GM18868 (cell line): ENCODE measurements at regions not wholly inside any gene's neighbourhood (a gene's known extent, or its start where the extent isn't known, plus 50 kb on each side); places are given as distances from the start of the nearest gene placed in this dataset.
"Not testable (repeated sequence)": the region's sequence is repeated elsewhere in the genome, so short reads cannot be mapped to it uniquely, and the experiment has no call there.

Source experiments
- ATAC-seq: cut with Tn5 transposase; IDR thresholded peaks from one replicate; pipeline ENCODE4 v1.9.1; 2021; ENCODE audit warnings: mild to moderate bottlenecking, moderate library complexity; ENCODE audit not compliant: unreplicated experiment

DNA sequence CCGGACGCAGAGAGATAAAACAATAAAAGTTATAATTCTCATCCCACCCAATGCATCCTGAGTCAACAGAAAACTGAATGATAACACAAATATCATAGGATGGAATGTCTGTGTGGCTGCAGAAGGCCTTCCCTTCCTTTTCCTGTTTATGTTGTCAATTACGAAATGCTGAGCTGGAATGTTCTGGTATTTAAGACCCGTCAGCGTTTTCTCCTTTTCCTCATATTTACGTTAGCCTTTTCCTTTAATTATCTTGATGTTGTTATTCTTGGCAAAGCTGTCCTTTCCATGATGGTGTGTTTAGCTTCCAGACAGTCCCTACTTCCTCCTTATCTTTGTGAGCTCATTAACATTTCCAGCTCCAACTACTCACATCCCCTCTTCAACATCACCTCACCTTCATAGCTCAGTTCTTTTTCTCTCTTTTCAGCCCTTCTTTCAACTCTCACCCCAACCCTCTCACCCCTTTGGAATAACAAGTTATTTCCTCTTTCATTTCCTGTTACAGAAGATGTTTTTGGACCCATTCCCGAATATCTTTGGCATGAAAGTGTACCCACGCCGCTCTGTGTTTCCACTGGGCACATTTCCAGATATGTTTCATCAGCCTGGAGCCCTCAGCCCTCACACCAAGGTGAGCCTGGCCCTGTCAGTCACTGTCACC is 221.6 kb downstream of the NR2F1-AS1 start:
- ATAC-seq = no peak

DNA sequence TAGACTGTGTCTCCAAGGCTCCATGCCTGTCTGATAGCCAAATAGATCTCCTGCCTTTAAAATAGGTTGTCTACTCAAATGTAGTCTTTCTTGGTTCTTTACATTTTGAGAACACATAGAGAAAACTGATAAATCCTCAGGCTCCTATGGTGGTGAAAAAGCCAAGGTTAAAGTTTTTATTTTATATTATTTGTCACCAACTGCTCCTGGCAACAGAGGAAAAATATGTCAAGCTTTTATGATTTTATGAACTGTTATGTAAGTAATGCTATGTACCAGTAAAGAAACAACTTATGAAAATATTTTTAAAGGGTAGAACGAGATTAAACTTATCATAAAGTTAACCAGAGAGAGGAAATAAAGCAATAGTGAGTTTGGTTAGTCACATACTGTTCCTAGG is 222.8 kb downstream of the NR2F1-AS1 start:
- ATAC-seq = no peak

DNA sequence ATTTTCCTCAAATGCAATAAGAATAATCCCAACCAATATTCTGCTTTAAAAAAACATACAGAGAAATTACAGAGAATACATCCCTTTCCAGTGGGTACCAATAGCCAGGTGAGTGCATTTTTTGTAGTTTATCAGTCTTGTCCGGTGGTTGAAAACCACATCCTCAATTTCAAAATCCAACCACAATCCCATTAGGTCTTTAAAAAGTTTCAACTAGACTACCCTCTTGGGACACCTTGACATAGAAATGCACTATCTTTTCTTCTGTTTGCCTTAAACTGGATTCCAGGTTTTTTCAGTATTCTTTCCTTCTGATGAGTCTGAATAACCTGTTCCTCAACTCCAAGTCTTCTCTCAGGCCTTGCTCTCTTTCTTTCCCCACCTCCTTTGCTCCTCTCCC is 223.3 kb downstream of the NR2F1-AS1 start:
- no peak for ATAC-seq

DNA sequence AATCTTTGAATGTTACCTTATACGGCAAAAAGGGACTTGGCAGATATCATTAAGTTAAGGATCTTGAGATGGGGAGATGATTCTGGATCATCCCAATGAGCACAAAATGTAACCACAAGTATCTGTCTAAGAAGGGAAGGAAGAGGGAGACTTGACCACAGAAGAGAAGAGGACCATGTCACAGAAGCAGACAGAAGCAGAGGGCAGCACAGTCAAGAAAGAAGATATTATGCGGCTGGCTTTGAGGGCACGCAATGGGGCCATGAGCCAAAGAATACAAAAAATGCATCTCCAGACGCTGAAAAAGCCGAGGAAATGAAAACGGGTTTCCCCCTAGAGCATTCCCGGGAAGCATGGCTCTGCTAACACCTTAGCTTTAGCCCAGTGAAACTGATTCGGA is 225.3 kb downstream of the NR2F1-AS1 start:
- ATAC-seq = no peak

DNA sequence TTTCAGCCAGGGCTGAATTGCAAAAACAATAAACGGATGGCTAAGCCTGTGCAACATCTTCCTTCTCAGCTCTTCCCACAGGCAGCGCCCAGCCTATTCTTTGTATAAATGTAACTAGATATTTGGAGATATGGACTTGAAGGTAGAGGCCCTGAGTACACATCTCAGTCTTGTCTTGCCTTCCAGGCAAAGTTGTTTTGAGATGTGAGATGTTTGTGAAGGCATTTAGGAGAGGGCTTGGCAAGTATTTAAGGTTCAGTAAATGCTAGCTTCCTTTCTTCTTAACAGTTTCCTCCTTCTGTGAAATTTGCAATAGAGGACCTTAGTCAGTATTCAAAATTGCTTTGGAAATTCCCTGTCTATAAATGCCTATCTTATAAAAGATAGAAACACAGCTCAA is 228.8 kb downstream of the NR2F1-AS1 start:
- no peak for ATAC-seq

DNA sequence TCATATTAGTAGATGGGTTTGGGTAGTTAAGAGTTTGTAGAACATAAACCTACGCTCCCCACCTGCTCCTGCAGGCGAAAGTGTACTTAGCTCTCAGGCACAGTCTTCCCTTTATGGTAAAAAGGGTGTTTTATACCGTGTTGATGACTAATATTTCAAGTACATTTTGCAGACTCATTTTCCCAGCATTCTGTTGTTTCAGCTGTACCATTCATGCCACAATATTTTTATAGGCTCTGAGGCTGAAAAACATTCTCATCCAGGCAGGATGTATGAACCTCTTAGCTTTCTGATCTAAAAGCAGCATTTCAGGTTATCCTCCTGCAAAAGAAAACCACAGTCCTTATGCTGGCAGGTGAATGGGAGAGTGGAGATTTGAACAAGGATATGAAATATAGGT is 231.4 kb downstream of the NR2F1-AS1 start:
- no peak for ATAC-seq

DNA sequence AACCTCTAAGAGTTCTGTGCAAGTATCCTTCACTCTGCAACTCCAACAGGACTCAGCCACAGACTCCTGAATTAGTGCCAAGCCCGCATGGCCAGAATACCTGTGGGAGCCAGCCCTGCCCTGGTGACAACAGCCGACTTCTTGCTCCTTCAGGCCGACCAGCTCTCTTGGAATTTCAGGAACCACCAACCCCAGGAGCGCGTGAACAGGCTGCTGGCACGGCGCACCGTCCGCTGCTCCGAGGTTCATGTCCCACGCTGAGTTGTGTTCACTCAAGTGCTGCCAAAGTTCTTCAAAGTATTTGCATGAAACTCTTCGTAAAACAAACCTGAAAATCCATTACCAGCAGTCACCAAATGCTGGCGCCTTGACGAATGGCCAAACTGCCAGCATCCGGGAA is 232.8 kb downstream of the NR2F1-AS1 start:
- ATAC-seq = no peak

DNA sequence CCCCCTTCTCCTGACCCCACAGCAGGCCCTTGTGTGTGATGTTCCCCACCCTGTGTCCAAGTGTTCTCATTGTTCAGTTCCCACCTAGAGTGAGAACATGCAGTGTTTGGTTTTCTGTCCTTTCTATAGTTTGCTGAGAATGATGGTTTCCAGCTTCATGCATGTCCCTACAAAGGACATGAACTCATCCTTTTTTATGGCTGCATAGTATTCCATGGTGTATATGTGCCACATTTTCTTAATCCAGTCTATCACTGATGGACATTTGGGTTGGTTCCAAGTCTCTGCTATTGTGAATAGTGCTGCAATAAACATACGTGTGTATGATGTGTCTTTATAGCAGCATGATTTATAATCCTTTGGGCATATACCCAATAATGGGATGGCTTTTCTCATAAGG is 234.2 kb downstream of the NR2F1-AS1 start:
- ATAC-seq = not testable (repeated sequence)

DNA sequence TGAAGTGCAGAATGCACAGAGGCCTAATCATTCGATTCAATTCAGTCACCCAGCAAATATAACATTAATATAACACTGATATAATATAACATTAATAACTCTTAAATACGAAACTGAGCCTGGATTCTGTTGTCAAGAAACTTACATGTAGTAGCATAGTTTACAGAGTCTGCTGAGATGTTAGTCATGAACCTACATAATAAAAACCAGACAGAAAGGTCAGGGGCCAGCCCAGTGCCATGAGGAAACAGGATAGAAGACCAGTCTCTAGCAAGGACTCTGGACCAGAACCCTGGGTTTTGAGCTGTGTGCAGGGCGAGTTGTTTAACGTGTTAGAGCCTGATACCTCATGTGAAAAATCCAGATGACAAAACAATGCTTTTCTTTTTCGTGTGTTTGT is 234.7 kb downstream of the NR2F1-AS1 start:
- ATAC-seq = no peak

DNA sequence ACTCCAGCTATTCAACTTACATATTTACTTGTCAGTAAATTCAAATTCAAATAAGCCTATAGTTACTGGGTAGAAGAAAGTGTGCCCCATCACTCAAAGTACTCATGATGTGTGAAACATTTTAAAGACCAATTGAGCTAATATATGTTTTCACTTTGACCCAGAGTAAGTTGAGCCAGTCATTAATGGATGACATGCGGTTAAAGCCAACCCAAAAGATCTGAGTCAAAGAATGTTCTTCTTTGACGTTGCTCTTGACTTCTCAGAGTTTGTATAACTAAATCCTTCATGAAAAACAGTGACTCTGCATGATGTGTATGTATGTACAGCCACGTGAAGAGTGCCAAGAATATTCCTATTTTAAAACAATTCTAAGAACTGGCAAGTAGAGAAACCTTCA is 237.4 kb downstream of the NR2F1-AS1 start:
- ATAC-seq = peak; percentile 51

DNA sequence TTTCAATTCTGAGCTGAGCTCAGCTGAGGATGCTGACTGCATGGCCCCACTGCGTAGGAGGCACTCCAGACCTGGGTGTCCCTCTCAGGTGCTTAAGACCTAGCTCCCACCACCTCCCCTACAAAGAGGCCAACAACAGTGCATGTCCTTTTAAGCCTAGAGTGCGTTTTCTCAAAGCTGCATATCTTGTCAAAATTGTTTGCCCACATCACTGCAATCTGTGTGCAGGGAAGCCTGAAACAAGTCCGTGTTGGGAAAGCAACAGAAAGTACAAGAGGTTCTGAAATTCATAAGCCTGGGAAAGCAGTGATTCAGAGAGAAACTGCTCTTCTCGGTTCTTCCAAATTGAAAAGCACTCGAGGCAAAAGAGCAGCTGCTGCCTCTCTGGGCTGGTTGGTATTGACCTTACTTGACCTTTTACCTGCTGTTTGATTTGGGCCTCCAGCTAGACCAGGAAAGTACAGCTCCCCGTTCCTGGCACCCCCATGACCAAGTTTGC is 238.4 kb downstream of the NR2F1-AS1 start:
- ATAC-seq = peak; percentile 74

DNA sequence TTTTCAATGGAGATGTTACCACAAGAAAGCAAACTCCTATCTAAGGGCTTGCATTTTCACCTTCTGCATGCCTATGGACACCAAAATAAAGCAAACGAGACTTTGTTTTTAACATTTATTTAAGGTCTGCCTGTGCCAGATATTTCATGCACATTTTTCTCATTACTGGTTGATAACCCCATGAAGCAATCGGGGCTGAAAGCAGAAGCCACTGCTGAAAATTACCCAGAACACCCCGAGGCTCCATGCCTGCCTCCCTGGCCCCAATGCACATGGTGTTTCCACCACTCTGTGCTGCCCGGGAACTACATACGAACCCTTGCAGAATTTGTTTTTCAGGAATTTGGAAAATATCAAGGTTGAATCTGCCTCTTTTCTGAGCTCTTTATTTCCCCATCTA is 240.1 kb downstream of the NR2F1-AS1 start:
- no peak for ATAC-seq

DNA sequence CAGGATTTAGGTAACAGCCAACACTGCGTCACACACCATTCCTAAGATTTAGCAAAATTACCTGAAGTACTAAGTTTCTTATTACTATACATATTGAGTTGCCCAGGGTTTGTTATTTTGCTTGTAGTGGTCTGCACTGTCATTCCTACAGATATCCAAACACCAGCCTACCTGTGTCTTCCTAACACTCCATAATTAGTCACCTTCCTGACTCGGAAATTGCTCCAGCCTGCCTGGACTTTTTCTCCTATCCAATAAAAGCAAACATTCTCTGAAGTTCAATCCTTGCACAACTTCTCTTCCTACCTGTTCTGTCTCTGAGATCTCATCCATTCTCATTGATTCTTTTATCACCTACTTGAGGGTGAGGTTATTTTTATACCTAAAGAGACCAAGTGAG is 243.9 kb downstream of the NR2F1-AS1 start:
- ATAC-seq = no peak

DNA sequence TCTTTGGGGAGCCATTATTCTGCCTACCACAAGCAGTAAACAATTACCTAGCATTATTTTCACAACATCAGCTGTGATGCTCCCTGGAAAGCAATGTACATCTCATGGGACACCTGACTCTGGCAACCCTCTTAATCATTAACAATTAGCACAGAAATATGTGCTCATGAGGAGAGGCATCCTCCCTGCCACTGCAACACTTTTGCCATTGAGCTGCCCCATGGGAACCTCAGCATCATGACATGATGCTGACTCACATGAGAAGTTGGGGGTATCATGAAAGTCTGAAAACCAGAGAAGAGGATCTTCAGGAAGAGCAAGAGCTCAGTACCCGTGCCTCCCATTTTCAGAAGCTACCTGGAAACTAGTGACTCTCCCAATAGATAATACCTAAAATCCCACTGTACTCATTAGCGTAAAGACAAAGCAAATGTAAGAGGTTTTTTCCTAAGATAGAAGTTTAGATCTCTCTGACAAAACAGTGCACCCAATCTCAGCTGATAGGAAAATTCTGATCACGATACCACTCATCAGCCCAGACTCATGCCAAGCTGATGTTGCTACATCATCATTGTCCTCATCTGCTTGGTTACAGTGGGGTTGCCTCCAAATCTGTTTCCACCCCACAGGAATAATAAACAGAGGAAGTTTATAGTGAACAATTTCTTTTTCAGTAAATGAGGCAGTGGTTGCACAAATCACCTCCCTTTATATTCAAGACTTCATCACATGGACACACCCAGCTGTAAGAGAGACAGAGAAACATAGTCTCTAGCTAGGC is 244.5 kb downstream of the NR2F1-AS1 start:
- ATAC-seq = no peak

DNA sequence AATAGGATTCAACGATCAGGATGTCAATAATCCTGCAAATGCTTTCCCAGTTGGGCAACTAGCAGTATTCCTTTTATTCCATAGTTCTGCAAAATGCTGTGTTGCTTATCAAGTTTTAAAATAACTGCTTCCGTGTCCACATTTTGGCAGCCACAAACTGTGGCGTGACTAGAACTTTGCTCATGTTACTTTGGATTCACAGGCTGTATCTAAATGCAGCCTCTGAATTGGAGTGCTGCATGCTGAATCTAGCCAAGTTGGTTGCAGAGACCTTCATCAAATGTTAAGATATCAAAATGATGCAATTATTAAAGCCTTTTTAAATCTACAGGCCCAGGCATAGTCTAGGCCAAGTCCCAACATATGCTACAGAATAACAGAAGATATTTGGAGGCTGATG is 249.2 kb downstream of the NR2F1-AS1 start:
- ATAC-seq = no peak

DNA sequence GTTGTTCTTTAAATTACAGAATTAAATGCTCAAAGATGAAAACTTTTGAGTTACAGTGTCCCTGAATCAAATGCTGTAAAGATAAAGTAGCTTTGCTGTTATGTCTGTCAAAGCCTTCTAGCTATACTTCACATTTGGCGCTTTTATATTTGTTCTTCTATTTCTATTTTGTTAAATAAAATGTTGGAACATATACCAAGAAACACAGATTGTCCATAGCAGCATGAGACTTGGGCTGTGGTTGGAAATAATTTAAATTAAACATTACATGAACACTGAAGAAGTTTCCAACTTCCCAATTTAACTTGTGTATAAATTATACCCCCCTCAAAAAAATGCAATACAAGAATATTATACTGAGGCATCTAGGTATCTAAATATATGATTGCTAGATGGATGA is 249.8 kb downstream of the NR2F1-AS1 start:
- ATAC-seq = no peak

DNA sequence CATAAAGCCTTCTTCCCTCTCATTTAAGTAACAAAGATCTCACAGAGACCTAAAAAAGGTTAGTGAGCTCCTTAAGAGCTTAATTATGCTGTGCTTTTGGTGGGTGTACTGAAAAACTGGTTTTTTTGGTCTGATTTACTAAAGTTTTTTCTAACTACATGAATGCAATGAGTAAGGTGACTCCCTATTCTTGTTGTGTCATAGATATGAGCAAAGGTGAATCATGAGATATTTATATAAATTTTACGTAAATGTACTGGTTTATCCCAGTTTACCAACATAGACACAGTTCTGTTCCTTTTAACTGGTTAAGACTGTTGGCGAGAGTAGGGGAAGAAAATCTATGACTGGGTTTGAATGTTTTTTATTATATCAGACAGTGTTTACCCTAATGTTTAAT is 250.5 kb downstream of the NR2F1-AS1 start:
- ATAC-seq = no peak

DNA sequence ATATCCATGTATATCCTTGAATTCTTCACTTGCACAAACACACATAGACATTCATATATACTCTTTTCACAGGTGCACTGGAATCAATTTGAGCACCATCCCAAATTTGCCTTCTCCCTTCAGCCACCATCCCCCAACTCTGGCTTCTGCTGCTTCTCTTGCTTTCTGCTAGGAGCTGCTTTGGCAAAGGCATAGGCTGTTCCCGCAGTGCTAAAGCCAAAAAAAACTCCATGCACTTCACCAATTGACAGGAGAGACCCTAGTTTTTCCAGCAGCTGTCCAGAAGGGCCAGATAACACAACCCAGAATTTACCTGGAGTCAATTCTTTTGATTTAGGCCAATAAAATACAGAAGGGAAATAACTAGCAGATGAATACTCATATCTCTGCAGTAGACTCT is 251.3 kb downstream of the NR2F1-AS1 start:
- no peak for ATAC-seq

DNA sequence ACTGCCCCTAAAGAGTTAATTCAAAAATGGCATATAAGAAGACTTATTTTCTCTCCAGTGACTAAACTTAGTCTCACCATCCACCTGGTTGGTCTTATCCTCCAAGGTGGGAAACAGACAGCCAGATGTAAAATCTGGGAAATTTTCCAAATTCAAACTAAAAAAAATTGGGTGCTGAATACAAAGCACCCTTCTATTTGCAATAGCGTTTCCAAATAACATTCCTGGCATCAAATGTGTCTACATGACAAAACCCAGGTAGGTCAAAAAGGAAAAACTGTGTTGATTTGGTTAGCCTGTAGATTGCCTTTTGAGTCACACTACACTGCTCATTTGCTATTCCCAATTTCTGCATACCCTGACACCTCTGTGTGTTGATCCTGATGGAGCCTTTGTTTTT is 252.2 kb downstream of the NR2F1-AS1 start:
- ATAC-seq = no peak

DNA sequence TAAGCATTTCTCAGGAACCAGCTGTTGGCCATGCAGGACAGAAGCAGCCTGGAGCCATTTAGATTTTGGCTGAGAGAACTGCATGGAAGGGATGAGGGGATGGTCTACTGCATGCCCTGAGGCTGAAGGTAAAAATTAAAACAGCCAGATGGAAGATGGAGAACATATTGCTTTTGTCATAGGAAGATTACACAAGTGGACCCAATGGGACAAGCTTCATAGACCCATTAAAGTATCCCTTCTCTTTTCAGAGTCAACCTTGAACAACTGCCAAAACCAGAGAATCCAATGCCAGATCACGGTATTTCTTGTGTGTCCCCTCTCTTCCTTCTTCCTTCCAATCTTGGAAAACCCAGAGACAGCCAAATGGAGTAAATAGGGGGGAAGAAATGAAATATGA is 253.4 kb downstream of the NR2F1-AS1 start:
- ATAC-seq = no peak

DNA sequence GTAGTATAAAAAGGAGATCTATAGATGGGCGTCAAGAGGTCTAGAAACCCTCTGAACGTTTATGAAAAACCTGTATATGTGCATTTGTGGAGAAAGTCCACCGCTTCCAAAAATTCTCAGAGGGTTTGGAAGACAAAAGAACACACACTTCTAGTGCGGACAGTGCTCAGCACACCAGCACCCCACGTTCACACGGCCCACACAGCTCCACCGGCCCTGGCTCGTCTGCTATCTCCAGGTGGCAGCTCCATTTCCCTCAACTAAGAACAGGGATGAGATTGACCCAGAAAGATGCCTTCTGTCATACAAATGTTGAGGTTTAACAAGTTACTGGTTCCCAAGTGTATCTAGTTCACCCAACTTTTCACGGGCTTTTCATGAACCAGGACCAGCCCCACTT is 255.1 kb downstream of the NR2F1-AS1 start:
- ATAC-seq = no peak
